Activated CD8-positive, alpha-beta memory T cell treated with anti-CD3 and anti-CD28 coated beads for 24 hours (primary cell): ENCODE measurements at regions not wholly inside any gene's neighbourhood (a gene's known extent, or its start where the extent isn't known, plus 50 kb on each side); places are given as distances from the start of the nearest gene placed in this dataset.

Source experiments
- DNase-seq: peaks from one replicate; pipeline ENCODE4 v3.0.0-alpha.2; 2020

DNA sequence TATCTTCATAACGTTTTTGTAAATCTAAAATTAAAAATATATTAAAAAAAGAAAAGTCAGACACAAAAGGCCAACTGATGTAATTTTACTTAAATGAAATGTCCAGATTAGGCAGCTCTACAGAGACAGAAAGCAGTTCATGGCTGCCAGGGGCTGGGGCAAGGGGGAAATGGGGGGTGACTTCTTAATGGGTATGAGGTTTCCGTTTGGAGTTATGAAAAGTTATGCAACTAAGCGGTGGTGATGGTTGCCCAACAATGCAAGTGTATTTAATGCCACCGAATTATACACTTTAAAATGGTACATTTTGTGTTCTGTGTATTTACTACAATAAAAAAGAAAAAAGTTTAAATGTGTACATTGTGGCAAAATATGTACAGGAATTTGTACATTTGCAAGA is 70.2 kb upstream of the TEX51 start:
- DNase-seq = no peak

DNA sequence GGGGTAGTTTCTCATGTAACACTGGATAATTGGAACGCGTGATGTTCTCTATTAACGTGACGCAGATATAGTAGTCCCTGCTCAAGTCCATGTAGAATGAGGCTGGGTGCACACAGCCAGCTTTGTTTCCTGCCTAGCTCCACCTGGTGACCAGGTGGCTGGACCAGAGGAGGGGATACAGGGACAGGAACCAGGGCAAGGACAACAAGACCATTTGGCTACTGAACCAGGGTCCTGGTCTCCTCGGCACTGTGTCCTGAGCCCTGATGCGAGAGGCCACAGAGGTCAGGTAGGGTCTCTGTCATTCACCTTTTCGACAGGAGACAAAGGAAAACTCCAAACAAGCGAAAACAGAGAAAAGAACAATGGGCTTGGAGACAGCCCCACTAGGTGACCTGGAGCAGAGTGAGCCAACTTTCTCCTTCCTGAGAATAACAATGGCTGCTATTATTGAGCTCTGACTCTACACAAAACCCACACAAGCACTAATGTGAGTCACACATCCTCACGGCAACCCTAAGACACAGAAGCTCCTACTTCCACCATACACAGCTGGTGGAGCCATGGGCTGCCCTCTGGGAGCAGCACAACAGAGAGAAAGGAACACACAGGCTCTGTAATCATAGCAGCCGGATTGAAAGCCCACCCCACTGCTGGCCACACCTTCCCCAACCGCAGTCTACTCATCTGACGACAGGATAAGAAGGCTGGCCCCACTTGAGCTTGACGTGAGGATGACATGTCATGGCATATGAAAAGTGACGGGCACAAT is 67.3 kb upstream of the TEX51 start:
- DNase-seq = no peak

DNA sequence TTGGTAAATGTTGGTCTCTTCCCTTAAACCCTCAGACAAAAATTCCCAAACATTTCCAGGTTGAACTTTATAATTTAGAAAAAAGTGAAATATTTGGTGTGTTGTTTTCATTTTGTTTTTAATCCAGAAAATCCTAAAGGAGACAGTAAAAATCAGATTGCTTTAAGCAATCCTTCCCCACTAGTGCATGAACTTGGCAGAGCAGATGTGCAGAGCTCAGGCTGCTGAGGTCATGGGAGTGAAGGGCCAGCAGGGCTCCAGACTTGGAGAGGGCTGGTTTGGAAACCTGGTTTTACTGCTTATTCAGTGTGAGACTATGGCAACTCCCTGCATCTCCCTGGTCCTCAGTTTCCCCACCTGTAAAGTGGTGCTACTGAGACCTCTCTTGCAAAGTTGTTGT is 66.7 kb upstream of the TEX51 start:
- DNase-seq = no peak

DNA sequence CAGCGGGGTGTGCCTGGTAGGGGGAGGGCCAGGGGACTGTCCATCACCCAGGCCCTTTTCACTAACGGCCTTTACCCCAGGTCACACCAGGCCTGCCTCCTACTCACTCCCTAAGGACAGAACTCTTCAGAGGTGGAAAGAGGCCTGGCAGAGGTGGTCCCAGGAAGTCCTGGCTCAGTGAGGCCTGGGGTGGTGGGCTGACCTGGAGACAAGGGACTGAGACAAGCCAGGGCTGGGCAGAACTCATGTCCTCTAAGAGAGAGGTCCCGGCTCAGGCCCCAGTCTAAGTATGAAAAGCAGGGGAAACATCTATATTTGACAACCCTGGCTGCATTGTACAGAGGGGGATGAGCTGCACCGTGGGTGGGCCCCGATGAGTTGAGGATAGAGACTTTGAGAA is 65.9 kb upstream of the TEX51 start:
- no peak for DNase-seq

DNA sequence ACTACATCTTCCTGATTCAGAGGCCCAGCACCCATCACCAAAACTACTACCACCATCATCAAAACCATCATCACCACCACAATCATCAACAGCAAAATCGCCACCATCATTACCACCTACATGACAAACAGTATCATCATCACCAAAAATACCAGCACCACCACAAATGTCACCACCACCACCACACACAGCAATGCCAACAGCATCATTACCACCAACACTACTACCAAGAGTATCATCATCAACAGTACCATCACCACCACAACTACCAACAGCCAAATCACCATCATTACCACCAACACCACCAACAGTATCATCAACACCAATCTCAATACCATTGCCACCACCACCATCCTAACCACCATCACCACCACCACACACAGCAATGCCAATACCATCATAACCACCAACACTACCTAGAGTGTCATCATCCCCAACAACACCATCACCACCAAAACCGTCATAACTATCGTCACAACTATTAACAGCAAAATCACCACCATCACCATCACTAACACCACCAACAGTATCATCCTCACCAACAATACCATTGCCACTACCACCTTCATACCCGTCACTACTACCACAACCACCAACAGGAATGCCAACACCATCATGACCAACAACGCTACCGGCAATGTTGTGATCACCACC is 64.6 kb upstream of the TEX51 start:
- DNase-seq = no peak

DNA sequence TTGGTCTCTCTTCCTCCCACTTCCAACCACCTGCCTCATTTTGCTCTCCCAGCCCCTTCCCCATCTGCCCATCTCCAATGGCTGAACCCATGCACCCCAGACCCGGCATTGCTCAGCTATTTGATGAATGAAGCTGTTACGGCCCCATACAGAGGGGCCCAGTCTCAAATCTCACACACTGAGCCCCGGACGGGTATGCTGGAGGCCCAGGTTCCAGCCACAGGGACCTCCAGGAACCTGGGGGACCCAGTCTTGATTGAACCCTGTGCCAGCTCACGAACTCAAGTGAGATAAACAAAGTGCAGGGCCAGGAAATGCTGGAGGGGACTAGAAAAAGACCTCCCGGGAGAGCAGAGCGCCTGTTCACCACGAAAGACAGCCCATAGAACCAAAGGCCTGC is 63.4 kb upstream of the TEX51 start:
- DNase-seq = no peak

DNA sequence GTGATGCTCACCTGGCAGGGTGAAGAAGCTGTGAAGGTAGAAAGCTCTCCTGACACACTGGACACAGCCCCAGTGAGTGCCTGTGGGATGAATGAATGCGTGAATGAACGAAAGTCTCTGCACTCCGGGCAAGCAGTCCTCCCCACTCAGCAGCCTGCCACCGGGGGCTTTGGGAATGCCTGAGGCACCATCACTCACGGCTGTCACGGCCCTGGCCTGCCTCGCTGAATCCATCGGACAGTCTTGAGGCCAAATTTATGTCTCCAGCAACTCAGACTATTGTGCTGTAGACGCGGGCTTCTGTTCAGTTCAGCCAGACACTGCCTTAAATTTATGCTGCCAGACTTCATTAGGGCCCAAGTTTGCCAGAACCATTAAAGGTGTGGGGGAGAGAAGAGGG is 62.9 kb upstream of the TEX51 start:
- DNase-seq = no peak

DNA sequence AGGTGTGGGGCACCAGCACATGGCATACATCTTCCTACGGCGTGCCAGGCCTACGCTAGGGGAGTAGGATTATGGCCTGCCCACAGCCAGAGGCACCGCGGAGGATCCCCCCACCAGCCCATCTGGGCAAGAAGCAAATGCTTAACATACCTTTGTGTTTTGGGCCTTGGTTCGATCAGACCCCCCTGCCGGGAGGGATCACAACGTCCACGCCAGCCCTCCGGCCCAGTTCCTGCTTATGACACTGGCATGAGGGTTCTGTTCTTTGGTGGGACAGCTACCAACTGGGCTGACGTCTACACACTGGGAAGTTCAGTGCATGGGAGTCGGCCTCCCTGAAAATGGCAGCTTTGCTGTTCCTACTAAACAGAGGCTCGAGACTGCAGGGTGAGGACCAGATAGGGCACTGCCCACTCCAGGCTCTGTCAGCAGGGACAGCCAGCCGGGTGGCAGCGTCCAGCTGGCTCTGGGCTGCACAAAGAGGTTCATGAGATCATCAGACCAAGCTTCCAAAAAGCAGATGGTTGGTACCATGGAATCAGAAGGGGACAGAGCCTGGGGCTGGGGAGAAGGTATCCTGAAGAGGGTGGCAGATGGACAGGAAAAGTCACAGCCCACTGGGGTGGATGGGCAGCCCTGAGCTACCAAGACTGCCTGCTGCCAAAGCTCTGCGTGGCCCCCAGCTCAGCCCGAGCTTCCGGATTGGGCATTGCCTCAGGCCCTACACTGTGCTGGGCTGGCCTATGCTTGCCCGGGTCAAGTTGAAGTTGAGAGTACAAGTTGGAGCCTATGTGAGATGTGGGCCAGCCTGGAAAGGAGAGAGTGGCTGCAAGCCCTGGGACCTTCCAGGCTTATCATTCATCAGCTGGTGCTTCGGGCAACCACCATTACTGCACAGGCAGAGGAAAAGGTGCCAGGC is 61.7 kb upstream of the TEX51 start:
- no peak for DNase-seq

DNA sequence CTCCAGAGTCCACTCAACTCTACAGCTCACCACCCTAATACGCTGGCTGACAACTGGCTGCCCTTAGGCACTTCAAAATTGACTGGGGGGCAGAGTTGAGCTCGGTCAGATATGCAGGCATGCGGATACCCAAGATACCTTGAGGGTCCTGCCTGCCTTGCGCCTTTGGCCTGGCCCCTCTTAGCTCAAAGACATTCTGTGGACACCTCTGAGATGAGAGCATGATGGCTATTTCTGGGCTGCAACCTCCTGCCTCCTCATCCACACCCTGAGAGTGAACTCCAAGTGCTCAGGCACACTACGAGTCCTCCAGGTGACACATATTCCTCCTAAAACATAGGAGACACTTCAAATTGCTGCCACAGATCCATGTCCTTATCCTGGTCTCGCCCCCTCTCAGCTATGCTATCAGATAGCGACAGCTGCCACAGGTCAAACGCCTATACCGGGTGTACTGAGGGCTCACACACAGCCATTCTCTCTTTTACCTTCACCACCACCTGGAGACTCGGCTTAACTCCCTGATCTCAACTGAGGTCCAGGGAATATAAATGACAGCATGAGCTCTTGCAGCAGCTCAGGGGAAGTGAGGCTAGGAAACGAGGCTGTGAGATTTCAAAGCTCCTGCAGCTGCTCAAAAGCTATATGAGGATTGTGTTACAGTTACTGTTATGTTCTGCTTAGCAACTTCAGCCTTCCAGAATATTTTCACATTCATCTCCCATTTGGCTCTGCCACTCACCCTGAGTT is 60.5 kb upstream of the TEX51 start:
- DNase-seq = no peak

DNA sequence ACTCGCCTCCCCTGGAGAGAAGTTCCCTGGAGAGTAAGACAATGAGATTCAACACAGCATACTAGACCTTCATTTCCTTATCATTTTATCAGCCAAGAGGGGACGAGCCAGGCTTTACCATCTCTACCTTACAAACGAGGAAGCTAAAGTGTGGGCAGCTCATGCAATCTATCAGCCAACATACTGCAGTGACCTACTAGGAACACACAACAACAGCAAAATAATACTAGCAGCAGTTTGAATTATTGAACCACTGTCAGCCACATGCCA is 60.0 kb upstream of the TEX51 start:
- DNase-seq = peak; percentile 4

DNA sequence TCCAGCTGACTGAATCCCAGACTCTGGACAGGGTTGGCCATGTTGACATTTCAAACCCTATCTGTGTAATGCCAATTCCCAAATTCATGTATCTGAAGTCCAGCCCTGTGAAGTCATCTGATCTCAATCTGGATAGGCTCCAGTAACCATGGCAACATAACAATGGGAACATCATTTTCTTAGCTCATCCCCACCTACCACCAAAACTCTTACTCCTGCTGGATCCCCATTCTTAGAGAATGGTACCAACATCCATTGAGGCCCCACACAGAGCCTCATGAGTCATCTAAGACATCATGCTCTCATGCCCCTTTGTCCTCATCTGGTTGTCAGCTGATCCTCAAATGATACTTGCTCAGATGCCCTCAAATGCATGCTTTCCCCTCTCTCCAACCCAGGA is 58.9 kb upstream of the TEX51 start:
- peak; percentile 13 for DNase-seq

DNA sequence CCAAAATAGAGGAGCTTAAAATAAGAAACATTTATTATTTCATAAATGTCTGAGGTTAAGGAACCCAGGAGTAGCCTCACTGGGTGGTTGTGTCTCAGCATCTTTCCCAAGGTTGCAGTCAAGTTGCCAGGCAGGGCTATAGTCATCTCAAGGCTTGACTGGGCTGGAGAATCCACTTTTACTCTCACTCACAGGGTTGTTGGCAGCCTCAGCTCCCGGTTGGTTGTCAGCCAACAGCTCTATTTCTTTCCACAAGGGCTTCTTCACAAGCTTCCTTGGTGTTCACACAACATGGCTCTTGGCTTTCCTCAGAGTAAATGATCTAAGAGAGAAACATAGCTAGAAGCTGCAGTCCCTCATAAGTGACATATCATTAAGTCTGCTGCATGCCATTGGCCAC is 55.6 kb upstream of the TEX51 start:
- no peak for DNase-seq

DNA sequence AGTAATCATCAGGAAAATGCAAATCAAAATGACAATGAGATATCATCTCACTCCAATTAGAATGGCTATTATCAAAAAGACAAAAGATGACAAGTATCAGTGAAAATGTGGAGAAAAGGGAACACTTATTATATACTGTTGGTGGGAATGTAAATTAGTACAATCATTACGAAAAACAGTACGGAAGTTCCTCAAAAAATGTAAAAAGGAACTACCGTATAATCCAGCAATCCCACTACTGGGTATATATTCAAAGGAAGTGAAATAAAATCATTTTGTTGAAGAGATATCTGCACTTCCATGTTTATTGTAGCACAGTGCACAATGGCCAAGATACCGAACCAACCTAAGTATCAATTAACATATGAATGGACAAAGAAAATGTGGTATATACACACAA is 52.4 kb upstream of the TEX51 start:
- no peak for DNase-seq
